ENCODE measurements at regions not wholly inside any gene's neighbourhood (a gene's known extent, or its start where the extent isn't known, plus 50 kb on each side); places are given as distances from the start of the nearest gene placed in this dataset.

- TF ChIP-seq, protein P1, sequence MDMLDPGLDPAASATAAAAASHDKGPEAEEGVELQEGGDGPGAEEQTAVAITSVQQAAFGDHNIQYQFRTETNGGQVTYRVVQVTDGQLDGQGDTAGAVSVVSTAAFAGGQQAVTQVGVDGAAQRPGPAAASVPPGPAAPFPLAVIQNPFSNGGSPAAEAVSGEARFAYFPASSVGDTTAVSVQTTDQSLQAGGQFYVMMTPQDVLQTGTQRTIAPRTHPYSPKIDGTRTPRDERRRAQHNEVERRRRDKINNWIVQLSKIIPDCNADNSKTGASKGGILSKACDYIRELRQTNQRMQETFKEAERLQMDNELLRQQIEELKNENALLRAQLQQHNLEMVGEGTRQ (IDR thresholded peaks at IDR 0.05; ENCODE audit: low read depth, low read length), result no peak
- no peak for TF ChIP-seq POLR2A (IDR thresholded peaks at IDR 0.05; ENCODE audit: low read depth, low read length)
- TF ChIP-seq, protein P2, sequence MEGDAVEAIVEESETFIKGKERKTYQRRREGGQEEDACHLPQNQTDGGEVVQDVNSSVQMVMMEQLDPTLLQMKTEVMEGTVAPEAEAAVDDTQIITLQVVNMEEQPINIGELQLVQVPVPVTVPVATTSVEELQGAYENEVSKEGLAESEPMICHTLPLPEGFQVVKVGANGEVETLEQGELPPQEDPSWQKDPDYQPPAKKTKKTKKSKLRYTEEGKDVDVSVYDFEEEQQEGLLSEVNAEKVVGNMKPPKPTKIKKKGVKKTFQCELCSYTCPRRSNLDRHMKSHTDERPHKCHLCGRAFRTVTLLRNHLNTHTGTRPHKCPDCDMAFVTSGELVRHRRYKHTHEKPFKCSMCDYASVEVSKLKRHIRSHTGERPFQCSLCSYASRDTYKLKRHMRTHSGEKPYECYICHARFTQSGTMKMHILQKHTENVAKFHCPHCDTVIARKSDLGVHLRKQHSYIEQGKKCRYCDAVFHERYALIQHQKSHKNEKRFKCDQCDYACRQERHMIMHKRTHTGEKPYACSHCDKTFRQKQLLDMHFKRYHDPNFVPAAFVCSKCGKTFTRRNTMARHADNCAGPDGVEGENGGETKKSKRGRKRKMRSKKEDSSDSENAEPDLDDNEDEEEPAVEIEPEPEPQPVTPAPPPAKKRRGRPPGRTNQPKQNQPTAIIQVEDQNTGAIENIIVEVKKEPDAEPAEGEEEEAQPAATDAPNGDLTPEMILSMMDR (conservative IDR thresholded peaks at IDR 0.05; ENCODE audit: low read depth, low read length), result no peak
- TF ChIP-seq MAZ (IDR thresholded peaks at IDR 0.05; ENCODE audit: borderline replicate concordance, low read depth, low read length), result no peak
- TF ChIP-seq RAD21 (IDR thresholded peaks at IDR 0.05; ENCODE audit: low read length), result no peak
- TF ChIP-seq RFX5 (IDR thresholded peaks at IDR 0.05; ENCODE audit: low read depth, low read length), result no peak
- TF ChIP-seq BHLHE40 (IDR thresholded peaks at IDR 0.05; ENCODE audit: low read depth, low read length), result no peak
- TF ChIP-seq NFE2L2 (IDR thresholded peaks at IDR 0.05; ENCODE audit: low read depth, low read length), result no peak
- no peak for TF ChIP-seq CEBPB (IDR thresholded peaks at IDR 0.05; ENCODE audit: low read depth, low read length)
- TF ChIP-seq ELK1 (IDR thresholded peaks at IDR 0.05; ENCODE audit: borderline replicate concordance, low read depth, low read length), result no peak
These were observed 488.5 kb downstream of the MDFIC start for GRCh38 chr7:115410434-115410820.
